Right forelimb (tissue), 1 donor: ENCODE measurements at regions not wholly inside any gene's neighbourhood (a gene's known extent, or its start where the extent isn't known, plus 50 kb on each side); places are given as distances from the start of the nearest gene placed in this dataset.

Source experiments
- DNase-seq: peaks from one replicate; pipeline ENCODE4 v3.0.0-alpha.2; 2018

DNA sequence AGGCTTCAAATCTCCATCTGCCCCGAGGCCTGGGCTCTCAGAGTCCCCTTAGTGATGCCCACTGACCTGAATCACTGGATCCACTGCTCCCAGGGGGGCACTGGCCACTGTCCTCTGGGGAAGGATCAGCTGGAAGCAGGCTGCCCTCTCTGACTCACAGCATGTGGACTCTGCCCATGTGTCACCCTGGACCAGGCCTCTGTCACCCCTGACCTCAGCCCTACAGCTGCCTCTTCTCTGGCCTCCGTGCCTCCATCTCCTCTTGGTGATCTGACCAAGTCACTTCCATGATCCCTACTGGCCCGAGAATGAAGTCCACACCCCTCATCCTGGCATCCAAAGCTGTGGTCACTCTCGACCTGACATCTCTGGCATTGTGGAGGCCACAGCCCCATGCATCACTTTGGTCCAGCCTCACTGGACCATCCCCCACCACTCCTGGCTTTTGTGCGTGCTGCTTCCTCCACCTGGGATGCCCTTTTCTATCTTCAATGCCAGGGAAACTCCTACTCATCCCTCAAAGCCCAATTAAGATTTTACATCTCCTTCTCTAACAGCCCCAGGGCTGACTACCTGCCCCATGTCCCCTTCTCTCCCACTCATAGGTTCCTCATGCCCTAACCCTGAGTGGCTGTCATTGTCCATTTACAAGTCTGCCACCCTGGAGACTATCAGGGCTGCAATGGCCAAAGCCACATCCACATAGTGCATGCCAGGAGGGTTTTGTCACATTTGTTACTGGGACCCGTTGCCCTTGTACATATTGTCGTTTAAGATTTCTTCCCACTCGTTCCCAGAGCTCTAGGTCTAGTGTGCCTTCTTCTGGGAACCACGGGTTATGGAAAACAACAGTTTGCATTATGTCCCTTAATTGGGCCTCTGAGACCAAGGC, 685.0 kb downstream of the MATN1 start:
- no peak for DNase-seq

DNA sequence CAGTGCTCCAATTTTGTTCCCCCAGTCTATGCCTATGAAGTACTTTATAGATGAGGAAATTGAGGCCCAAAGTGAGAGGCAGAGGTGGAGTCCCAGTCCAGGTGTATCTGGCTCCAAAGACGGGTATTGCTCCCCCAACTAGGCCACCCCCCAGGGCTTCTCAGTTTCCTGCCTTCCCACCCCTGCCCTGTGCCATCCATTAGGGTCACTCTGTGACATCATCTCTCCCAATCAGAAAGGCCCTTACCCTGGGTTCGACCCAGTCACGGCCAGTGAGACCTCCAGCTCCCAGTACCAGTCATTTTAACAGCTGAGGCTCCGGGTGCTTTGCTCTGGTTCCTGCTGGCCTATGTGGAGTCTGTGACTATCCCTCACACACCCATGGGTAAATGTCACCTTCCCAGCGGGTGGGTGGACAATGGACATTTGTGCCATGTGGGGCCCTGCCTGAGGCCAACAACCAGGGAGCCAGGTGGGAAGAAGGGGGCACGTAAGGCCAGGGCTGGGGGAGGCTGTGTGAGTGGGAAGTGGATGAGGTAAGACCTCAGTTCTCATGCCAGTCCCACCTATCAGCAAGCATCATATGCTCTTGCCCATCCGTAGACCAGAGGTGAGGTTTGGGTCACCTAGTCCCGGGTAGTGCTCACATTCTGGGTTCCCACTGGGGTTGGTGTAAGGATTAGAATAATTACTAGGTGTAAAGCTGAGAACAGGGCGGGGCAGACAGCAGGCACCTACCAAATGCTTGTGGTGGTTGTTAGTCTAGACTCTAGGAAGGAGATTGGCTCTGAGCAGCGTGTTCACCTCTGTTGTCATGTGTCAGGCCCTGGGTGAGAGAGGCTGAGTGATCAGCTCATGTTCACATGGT, 685.9 kb downstream of the MATN1 start:
- no peak for DNase-seq

DNA sequence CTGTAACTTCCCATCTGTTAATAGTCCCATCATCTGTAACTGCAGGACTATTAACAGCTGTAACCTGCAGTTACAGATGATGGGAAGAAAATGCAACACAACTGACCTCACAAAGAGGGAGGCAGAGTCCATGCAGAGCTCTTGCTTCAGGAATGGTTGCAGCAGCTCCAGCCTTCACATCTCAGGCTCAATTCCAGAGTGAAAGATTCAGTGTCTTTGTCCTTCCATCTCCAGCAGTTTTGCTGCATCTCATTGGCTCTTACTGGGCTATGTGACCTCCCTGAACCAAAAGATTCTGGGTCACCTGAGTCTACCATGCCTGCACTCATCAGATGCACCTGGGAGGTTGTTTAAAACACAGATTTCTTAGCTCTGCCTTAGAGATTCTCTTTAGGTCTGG, 686.7 kb downstream of the MATN1 start:
- DNase-seq = no peak

DNA sequence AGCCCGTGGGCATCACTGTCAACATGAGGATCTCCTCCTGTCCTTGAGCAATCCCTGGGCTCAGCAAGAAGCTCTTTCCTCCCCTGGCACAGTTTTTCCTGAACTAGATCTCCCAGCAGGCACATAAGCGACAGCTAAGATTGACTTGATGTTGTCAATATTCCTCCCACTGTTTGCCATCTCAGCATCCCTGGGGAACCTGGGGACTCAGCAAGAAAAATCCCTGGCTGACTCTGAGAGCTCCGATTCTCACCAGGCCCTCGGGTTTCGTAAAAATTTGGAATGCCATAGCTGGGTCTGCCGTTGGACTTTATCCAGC, 687.2 kb downstream of the MATN1 start:
- no peak for DNase-seq

DNA sequence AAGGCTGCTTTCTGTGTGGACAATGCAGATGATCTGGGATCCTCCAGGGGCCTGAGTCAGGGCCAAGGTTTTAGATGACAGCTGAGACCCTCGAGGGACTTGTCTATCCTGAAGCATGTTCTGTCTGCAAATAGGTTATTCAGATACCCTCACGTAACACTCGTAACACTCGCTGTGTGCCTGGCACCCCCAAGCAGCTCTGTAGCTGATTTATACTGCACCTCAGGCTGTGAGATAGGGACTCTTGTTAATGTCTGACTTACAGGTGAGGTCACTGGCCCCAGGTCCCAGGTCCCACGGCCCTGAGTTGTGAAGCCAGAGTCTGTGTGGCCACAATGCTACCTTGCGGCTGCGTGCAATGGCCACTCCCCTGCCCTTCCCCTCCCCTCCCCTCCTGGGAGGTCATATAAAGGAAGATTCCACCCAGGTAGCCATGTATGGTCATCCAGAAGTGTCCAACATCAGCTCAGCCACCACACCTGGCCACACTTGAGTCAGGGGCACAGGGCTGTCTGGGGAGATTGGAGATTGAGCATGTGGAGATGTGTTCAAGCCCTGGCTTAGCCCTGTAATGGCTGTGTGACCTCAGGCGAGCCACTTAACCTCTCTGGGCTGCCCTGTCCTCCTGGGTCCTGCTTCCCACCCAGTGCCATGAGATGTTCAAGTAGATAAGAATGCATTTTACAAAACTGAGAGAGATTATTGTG, 687.7 kb downstream of the MATN1 start:
- DNase-seq = no peak

DNA sequence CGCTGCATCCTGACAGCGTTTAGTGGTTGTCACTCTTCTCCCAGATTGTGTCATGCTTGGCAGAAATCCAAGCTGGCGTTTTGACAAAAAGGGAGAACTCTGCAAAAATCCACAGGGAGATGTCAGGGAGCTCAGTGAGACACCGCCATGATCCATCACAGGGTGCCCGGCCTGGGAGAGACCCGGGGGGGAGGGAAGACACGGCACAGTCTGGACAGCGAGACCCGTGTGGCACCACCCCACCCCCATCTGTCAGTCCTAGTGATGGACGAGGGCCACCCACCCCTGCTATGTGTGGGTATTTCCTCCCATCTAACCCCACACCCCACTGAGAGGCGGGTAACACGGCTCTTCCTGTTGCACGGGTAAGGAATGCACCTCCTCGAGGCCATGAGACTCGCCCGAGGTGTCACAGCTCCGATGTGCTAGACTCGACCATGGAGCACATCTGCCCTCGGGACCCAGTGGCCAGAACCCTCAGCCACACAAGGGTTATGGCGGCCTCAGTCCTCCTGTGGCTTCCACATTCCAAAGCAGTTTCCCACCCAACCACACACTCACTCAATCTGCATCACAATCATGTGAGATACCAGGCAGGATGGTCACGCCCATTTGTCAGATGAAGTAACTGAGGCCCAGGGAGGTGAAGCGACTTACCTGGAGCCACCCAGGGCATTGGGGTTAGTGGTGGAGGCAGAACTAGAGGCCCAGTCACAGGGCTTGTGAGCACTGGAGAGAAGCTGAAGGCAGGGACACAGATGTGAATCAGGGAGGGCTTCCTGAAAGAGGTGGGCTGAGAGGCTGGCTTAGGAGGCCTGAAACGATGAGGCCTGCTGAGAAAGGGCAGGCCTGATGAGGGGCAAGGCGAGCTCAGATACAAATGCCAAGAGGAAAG, 688.5 kb downstream of the MATN1 start:
- DNase-seq = no peak

DNA sequence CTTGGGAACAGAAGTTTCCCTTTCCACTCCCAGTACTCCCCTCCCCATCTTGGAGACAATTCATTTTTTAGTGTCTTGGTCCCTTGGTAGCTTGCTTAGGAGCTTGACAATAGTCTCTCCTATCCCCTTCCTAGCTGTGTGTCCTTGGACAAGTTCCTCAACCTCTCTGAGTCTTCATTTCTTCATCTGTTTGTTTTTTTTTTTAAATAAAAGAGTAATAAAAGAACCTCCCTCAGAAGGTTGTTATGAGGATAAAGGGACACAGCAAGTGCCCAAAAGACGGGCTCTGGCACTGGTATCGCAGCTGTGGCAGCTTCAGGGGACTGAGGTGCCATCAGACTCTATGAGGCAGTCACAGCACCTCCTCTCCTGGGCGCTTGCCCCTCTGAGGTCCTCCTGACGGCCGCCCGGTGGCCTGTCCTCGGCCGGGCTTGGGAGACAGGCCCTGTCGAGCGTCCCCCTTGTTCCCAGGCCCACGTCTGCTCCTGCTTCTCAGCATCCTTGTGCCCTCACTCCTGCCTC, 689.2 kb downstream of the MATN1 start:
- no peak for DNase-seq

DNA sequence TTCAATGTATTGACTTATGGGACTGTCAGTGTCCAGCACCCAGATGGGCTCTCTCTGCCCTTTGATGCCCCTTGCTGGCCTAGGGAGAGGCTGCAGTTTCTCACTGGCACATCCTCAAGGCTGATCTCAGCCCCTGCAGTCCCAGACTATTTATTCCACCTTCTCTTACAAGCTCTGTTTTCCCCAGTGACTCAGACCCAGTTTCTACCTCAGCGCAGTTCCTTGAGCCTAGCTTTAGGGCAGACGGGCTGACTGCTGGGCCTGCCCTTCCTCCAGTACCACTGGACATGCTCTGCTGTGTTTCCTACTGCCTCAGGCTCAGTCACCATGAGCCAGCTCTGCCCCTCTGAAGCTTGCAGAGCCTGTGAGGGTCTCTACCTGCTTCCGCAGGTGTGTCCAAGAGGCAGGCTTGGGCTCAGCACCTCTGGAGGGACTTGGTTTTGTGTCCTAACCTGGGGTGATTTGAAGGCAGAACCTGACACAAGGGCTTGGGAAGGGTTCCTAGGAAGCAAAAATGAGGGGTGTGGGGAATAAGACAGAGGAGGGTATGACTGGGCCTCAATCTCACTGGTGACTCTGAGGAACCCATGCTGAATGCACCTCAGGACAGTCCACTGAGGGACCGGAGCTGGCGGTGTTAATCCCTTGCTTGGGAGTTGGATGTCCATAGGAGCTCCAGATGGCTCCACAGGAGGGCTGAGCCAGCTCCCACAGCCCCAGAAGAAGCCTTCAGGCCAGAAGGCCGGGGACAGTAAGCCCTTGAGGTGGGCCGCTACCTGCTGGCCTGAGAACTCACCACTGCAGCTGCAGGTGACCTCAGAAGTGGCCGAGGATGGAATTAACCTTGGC, 689.9 kb downstream of the MATN1 start:
- DNase-seq = no peak

DNA sequence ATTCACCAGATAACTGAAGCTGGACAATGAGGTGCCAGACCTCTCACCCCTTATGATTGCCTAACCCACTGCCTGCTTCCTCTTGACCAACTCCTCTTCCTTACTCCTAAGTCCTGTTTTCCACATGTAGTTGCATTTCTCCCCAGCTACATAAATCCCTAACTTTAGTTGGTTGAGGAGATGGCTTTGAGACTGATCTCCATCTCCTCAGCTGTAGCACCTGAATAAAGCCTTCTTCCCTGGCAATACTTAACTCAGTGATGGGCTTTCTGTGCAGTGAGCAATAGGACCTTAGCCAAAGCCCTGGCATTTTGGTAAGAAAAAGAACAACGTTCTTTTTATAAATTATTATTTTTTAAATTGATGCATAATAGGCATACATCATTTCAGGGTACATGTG, 691.1 kb downstream of the MATN1 start:
- DNase-seq = no peak

DNA sequence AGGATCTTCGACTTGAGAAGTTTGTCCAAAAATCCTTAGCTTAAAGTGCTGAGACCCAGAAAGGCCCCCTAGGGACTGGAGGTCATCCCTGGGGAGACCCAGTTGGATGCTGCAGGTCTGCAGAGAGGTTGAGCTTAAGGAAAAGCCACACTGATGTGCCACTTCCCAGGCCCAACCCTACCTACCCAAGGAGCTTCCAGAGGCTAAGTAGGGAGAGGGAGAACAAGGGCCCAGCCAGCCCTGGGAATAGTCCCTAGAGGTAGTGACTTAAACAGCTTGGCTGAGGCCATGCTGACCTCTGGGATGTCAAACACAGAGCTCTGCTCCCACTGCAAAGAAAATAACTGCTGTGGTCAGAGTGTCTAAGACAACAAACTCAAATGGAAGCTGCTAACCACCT, 693.7 kb downstream of the MATN1 start:
- no peak for DNase-seq

DNA sequence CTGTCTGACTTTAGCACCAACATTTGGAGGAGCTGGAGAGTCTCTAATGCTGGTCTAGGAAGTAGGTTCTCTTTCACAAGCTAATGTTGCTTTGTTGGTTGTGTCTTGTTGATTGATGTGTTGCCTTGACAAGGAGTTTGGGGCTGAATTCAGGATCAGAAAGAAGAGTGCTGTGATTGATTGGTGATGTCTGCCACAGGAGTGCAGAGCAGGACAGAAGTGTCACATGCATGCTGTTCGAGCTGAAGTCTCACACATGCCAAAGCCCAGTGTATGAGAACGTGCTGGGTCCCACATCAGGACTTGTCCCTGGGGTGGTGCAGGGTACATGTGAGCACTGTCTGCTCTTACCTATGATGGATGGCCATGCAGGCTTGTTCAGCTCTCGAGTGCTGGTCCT, 694.4 kb downstream of the MATN1 start:
- no peak for DNase-seq

DNA sequence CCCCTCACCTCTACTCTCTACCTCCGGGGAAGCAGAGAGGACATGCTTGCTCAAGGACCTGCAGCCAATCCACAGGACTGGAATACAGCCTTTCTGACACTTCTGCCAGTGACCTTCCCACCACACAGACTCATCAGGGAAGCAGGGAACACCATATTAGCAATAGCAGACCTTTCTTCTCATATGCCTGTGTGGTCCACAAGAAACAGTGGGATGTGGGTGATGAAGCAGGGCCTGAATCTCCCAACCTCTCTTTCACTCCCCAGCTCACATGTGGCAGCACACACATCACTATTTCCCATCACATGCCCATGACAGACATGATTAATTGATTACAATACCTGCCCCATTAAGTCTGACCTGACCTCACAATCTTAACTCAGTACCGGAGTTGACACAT, 695.1 kb downstream of the MATN1 start:
- no peak for DNase-seq

DNA sequence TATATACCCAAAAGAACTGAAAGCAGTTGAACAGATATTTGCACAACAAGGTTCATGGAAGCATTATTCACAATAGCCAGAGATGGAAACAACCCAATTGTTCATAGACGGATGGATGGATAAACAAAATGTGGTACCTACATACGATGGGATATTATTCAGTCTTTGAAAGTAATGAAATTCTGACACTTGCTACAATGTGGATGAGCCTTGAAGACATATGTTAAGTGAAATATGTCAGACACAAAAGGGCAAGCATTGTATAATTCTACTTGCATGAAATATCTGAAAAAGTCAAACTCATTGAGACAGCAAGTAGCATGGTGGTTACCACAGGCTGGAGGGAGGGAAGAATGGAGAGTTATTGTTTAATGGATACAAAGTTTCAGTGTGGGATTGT, 696.1 kb downstream of the MATN1 start:
- DNase-seq = no peak

DNA sequence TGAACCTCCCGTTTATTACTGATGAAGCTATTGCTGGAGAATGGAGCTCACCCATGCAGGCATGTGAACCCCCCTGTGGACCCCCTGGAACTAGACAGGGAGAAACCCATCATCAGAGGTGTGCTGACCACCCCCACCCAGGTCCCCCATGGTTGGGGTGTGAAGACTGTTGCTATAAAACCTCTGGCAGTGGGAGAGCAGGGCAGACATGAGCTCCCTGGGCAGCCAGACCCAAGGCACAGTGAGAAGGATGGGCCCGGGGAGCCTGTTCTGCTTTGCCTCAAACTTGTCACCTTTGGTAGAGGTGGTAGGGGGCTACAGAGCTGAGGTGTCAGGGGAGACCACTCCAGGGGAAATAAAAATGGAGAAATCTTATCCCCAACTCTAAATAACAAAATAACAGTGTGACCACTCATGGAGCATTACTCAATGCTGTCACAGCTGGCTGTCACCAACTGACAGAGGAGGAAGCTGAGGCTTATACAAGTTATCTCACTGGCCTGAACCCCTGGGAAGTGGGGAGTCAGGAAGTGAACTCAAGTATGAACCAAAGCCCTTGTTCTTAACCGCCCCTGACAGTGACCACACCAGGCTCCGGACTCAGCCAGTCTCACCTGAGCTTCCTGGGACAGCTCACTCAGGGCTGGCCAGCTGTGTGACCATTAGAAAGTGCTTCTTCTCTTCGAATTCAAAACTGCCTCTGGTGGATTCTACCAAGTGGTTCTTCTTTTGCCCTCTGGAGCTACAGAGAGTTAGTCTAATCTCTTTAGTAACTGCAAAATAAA, 698.8 kb downstream of the MATN1 start:
- DNase-seq = peak; percentile 9

DNA sequence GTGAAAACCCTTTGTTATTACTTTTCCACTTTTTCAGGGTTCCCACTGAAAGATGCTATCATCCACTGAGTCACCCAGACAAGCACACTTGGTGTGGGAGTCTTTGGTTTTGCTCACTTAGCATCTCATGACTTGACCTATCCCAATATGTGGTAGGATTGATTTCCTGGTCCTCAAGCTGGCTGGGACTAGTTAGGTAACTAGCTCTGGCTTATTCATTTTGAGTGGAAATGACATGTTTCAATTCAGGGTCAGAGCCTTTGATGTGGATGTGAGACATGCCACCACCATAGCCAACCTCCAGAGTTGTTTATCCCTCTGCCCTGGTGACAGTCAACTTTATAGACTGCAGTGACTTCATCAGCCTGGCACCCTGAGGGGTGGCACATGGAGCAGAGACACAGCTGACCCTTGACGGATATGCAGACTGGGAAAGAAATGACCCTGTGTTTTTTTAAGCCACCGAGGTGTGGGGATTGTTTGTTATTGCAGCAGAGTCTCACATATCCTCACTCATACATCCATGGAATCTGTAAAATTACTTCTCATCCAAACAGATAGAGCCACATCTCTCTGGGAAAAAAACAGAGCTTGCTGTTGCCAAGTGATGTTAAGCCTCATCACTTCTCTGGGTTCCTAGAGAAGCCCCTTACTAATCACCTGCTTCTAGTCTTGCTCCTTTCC, 699.9 kb downstream of the MATN1 start:
- DNase-seq = peak; percentile 11

DNA sequence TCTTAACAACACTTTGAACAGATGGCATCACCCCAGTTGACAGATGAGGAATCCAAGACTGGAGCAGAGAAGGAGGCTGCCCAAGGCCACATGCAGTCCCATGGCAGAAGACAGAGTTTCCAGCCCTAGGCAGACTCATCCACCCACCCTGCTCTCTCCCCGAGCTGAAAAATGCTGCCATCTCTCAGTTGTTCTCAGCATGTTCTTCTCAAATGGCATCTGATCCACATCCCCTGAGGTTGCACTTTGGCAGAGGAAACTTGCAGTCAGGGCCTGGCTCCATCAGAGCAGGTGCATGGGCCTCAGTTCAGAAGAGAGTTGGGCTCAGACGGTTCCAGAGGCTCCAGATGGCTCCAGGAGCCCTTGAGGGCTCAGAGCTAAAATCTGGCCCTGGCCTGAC, 709.4 kb downstream of the MATN1 start:
- no peak for DNase-seq

DNA sequence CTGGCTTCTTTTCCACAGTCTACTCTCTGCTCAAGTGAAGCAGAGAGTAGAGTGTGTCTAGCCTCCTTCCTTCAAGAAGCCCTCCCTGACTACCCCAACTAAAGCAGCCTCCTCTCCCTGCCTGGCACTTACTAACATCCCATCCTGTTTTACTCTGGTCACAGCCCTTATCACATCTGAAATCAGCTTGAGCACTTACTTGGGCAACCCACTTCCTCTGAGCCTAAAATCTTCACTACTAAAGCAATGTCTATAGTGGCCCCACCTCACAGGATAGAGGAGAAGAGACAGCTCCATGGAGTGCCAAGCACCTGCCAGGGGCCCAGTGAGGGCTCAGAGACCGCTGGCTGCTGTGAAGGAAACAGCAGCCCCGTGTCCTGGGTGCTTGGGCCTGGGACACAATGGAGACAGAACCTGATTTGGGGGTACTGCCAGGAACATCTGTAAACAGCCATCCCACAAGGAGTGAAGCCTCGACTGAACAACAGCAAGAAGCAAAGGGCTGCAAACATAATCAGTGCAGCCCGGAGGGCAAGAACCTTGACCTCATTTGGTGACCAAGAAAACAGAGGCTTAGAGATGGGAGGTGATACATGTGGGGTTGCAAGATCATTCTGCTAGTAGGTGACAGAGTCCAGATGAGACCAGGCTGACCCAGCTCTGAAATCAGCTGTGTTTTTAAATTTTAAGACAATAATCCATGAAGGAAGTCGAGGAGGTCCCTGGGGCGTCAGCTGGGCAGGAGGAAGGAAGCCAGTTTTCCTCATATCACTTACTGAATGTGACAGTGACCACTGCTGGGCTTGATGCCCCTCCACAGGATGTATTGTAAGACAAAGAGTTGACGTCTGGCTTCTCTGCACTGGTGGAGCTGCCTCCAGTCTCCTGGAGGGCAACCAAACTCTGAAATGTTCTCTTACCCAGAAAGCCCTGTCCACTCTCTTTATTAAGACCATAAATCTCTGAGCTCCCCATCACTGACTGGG, 710.6 kb downstream of the MATN1 start:
- DNase-seq = no peak

DNA sequence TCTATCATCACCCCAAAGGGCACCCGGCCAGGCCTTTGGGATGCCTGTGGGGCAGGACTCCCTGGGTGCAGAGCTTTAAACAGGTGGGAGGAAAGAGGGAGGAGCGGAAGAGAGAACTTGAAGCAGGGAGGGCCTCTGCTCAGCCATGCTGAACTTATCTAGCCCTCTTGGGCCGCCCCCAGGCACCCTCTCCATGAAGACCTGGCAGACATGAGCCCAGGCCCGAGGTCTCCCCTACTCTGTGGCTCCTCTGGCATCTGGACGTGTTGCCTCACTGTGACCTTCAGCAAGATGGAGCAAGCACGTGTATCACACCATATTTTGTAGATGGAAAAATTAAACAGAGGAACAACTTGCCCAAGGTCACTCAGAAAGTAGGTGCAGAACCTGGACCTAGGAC, 711.4 kb downstream of the MATN1 start:
- DNase-seq = no peak
